AG04450 (cell line): ENCODE measurements at regions not wholly inside any gene's neighbourhood (a gene's known extent, or its start where the extent isn't known, plus 50 kb on each side); places are given as distances from the start of the nearest gene placed in this dataset.

Experiments
- CTCF ChIA-PET: fragments of 300-600, 350-600 bp; formaldehyde crosslinking; extraction: SDS; loops from one replicate; lab custom pipeline; 2022; ENCODE audit warnings: antibody characterized with exemption, inconsistent platforms; lab: Charles Lee
- POLR2A ChIA-PET: fragments of 350-600 bp; formaldehyde crosslinking; extraction: SDS; loops from one replicate; lab custom pipeline; 2021; ENCODE audit warnings: antibody characterized with exemption, inconsistent platforms; lab: Yijun Ruan, JAX
- DNase-seq: peaks from one replicate; pipeline ENCODE4 v3.0.0-alpha.2; 2011; ENCODE audit warnings: low read depth, low spot score
- H3K27ac ChIP-seq: one replicate; pipeline ENCODE4 v1.5.1; 2012; ENCODE audit warnings: low read depth, low read length, control low read depth
- H3K27me3 ChIP-seq: one replicate; pipeline ENCODE4 v1.6.0; 2012; ENCODE audit warnings: low read length; ENCODE audit not compliant: control insufficient read depth, insufficient read depth
- H3K4me3 ChIP-seq: 2 replicates; pipeline ENCODE4 v1.5.1; 2011; ENCODE audit warnings: mild to moderate bottlenecking, low read depth, low read length, control low read depth
- H3K9me3 ChIP-seq: 2 replicates; pipeline ENCODE4 v1.5.1; 2012; ENCODE audit warnings: low read length; ENCODE audit not compliant: control insufficient read depth, insufficient read depth
- TF ChIP-seq, protein P1 (sequence below): IDR thresholded peaks from 2 replicates; pipeline ENCODE4 v1.5.1; 2011; ENCODE audit warnings: low read depth, low read length, control low read depth, inconsistent platforms

DNA sequence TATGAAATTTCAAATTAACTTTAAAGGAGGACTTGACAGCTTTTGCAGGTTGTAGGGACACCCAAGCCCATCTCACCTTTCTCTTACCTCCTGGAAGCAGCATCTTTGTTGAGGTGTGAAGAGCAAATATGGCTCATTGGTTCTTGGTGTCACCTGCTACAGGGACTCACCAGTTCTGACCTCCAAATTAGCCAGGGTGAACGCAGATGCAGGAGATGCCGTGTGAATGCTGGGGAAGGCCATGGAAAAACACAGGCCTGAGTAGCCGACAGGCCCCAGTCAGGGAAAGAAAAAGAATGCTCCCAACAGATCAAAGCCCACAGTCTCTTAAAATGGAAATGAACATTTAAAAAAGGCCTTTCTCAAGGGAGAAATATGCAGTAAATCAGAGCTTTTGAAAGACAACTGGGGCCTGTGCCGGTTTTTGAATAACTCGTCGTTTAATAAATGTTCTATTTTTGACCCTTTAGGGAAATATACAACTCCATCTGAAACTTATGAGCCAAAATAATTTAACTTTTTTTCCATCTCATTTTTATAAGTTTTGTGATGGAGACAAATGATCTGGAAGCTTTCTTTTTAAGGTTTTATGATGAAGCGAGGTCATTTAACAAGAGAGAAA lies 167.5 kb downstream of the CD83 start:
- TF ChIP-seq, protein P1, sequence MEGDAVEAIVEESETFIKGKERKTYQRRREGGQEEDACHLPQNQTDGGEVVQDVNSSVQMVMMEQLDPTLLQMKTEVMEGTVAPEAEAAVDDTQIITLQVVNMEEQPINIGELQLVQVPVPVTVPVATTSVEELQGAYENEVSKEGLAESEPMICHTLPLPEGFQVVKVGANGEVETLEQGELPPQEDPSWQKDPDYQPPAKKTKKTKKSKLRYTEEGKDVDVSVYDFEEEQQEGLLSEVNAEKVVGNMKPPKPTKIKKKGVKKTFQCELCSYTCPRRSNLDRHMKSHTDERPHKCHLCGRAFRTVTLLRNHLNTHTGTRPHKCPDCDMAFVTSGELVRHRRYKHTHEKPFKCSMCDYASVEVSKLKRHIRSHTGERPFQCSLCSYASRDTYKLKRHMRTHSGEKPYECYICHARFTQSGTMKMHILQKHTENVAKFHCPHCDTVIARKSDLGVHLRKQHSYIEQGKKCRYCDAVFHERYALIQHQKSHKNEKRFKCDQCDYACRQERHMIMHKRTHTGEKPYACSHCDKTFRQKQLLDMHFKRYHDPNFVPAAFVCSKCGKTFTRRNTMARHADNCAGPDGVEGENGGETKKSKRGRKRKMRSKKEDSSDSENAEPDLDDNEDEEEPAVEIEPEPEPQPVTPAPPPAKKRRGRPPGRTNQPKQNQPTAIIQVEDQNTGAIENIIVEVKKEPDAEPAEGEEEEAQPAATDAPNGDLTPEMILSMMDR: no peak
- DNase-seq: no peak
- CTCF ChIA-PET: no interaction called here
- Histone ChIP-seq H3K27me3 (no peaks in the 10 kb centered on the region), H3K4me3 (no peak overlapping the region), H3K9me3 (peaks cover 6% of the 10 kb centered on the region), H3K27ac (no peak overlapping the region)
- POLR2A ChIA-PET: no interaction called here

DNA sequence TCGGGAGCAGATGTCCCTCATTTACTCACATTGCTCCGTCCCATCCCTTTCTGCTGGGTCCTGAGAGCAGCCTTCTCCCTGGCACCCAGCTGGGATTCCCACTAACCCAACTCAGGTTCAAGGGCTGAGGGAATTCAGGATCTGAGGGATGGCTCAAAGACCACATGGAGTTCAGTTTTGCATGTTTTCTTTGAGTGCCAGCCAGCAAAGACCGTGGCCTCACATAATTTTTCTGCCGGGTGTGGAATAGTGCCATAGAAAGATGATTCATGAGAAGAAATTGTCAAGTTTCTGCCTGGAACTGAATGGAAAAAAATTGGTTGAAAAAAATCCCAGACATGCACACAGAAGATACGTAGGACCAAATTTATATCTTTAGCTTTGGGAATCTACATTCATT lies 168.6 kb downstream of the CD83 start:
- TF ChIP-seq, protein P1: no peak
- POLR2A ChIA-PET: no interaction called here
- no peaks in the 10 kb centered on the region for H3K9me3 ChIP-seq
- no peak overlapping the region for H3K27ac ChIP-seq
- H3K27me3 ChIP-seq: no peaks in the 10 kb centered on the region
- CTCF ChIA-PET: interaction anchor here (0.5 kb wide), 1 partner anchor 31 kb away, joined by 3 read pairs; no protein-coding TSS in a partner anchor
- DNase-seq: peak; percentile 36
- H3K4me3 ChIP-seq: no peak overlapping the region

DNA sequence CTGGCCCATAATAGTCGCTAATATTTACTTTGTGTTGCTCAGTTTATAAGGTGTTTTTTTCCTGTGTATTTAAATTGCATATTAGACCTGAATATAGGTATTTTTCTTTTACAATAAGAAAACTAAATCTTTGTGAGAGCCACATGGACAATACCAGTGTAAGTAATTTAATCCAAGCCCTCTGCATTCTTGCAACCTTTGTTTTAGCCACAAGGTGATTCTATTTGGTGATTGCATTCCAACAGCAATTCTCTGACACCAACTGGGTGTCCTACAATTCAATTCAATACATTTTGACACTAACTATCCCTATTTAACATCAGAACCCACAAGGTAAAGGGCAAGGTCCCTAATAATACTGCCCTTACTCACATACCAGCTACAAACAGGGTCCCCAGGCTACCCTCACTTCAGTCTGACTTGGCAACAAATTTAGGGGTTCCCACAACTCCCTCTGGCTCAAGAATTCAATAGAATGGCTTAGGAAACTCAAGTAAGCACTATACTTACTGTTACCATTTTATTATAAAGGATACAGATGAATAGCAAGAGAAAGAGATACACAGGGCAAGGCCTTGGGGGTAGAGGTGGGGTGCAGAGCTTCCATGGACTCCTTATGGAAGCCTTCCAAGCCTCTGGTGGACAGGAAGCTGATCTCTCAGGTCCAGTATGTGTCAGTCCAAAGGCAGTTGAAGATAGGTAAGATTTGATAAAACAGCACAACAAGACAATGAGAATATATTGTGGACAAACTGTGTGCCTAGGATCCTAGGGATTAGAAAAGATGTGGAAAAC lies 169.3 kb downstream of the CD83 start:
- no peak overlapping the region for H3K4me3 ChIP-seq
- no peaks in the 10 kb centered on the region for H3K9me3 ChIP-seq
- H3K27ac ChIP-seq: no peak overlapping the region
- TF ChIP-seq, protein P1: no peak
- no peaks in the 10 kb centered on the region for H3K27me3 ChIP-seq
- DNase-seq: no peak
- CTCF ChIA-PET: interaction anchor here (0.5 kb wide), 1 partner anchor 30 kb away, joined by 3 read pairs; no protein-coding TSS in a partner anchor
- POLR2A ChIA-PET: no interaction called here

DNA sequence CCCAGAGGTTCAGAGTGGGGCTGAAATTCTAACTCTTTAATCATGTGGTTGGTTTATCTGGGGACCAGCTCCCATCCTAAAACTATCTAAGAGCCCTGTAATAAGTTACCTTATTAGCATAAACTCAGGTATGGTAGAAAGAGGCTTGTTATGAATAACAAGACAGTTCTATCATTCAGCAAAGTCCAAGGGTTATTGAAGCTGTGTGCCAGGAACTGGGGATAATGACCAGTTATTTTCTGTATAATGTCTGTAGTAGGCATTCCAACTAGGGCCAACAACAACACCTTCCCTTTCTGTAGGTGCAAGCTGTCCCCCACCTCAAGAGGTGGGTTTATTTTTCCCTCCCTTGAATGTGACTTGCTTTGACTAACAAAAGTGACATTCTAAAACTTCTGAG lies 170.1 kb downstream of the CD83 start:
- H3K9me3 ChIP-seq: no peaks in the 10 kb centered on the region
- H3K27ac ChIP-seq: no peak overlapping the region
- DNase-seq: no peak
- ChIA-PET CTCF (no interaction called here), POLR2A (no interaction called here)
- no peak overlapping the region for H3K4me3 ChIP-seq
- H3K27me3 ChIP-seq: no peaks in the 10 kb centered on the region
- TF ChIP-seq, protein P1: no peak

DNA sequence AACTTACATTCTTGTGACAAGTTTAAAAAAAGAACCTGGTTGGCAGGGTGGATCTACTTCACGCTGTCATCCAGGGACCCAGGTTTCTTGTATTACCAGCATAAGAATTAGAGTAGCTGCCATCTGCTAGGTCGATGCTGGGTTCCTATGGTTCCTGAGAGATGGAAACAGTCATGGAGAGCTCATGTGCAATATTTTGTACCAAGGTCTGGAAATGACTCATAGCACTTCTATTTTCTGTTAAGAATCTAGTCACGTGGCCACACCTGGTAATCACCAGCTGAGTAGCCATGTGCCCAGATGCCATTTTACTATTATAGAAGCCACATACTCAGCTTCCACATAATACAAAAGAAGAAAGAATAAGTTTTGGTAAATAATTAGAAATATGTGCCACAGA lies 171.3 kb downstream of the CD83 start:
- Histone ChIP-seq H3K27ac (no peak overlapping the region), H3K4me3 (no peak overlapping the region), H3K9me3 (no peaks in the 10 kb centered on the region), H3K27me3 (peaks cover 6% of the 10 kb centered on the region)
- CTCF ChIA-PET: no interaction called here
- no peak for DNase-seq
- POLR2A ChIA-PET: no interaction called here
- TF ChIP-seq, protein P1: no peak
